ENCODE measurements at regions not wholly inside any gene's neighbourhood (a gene's known extent, or its start where the extent isn't known, plus 50 kb on each side); places are given as distances from the start of the nearest gene placed in this dataset.

GRCh38 chr5:167813389-167813788 is 478.1 kb upstream of the WWC1 start:
- no peak for DNase-seq (ENCODE audit: low spot score)
- 55% methylated on average over 2 of the region's 2 CpGs for WGBS
- no peak overlapping the region for H3K4me3 ChIP-seq (ENCODE audit: low read depth in 1 of 3, low read length in 3 of 3)

GRCh38 chr5:167814040-167814439 is 477.4 kb upstream of the WWC1 start:
- peaks cover 0 to 3% (median 0%) of the 10 kb centered on the region in 4 donors for H3K4me1 ChIP-seq (ENCODE audit: control insufficient read depth in 4 of 4, insufficient read depth in 4 of 4, low read length in 3 of 4)
- no peak overlapping the region for H3K9ac ChIP-seq (ENCODE audit: low read depth in 1 of 2, low read length in 2 of 2)
- no peaks in the 10 kb centered on the region for H3K27me3 ChIP-seq (ENCODE audit: control insufficient read depth in 4 of 4, insufficient read depth in 4 of 4, low read length in 3 of 4)
- 71% methylated on average over 6 of the region's 6 CpGs for WGBS
- no peaks in the 10 kb centered on the region for H3K36me3 ChIP-seq (ENCODE audit: control insufficient read depth in 4 of 4, insufficient read depth in 3 of 4, low read depth in 1 of 4, low read length in 3 of 4)
- H3K27ac ChIP-seq (ENCODE audit: low read depth in 1 of 2, low read length in 2 of 2), result no peak overlapping the region
- H3K9me3 ChIP-seq (ENCODE audit: control insufficient read depth in 4 of 4, low read length in 3 of 4), result peaks cover 0 to under 1% (median 0%) of the 10 kb centered on the region in 4 donors
- H3K4me3 ChIP-seq (ENCODE audit: low read depth in 1 of 3, low read length in 3 of 3), result no peak overlapping the region
- TF ChIP-seq NR2F2 (IDR thresholded peaks at IDR 0.05) (no peak), ZBTB33 (IDR thresholded peaks at IDR 0.05) (no peak), FOXA1 (IDR thresholded peaks at IDR 0.05) (no peak), REST (IDR thresholded peaks at IDR 0.05) (no peak), RXRA (IDR thresholded peaks at IDR 0.05) (no peak), CTCF (IDR thresholded peaks at IDR 0.05; ENCODE audit: low read depth, low read length, missing input control) (no peak), ATF3 (IDR thresholded peaks at IDR 0.05) (no peak), GABPA (IDR thresholded peaks at IDR 0.05 in 1 of 2, conservative IDR thresholded peaks at IDR 0.05 in 1 of 2) (no peak), FOXA2 (IDR thresholded peaks at IDR 0.05) (no peak), TAF1 (conservative IDR thresholded peaks at IDR 0.05) (no peak), YY1 (IDR thresholded peaks at IDR 0.05) (no peak), MAX (IDR thresholded peaks at IDR 0.05) (no peak), JUND (IDR thresholded peaks at IDR 0.05) (no peak), HNF4A (conservative IDR thresholded peaks at IDR 0.05) (no peak), HNF4G (IDR thresholded peaks at IDR 0.05) (no peak), SP1 (IDR thresholded peaks at IDR 0.05) (no peak), EGR1 (IDR thresholded peaks at IDR 0.05; ENCODE audit: low read depth in 2 of 2) (no peak), RAD21 (IDR thresholded peaks at IDR 0.05) (no peak)
- no peak for DNase-seq (ENCODE audit: low spot score)

More at GRCh38 chr5:167813389-167813788, 478.1 kb upstream of the WWC1 start:
- H3K4me1 ChIP-seq (ENCODE audit: control insufficient read depth in 4 of 4, insufficient read depth in 4 of 4, low read length in 3 of 4), result peaks cover 0 to 3% (median 0%) of the 10 kb centered on the region in 4 donors
- H3K9ac ChIP-seq (ENCODE audit: low read depth in 1 of 2, low read length in 2 of 2), result no peak overlapping the region
- H3K27me3 ChIP-seq (ENCODE audit: control insufficient read depth in 4 of 4, insufficient read depth in 4 of 4, low read length in 3 of 4), result no peaks in the 10 kb centered on the region
- no peak for TF ChIP-seq GABPA (IDR thresholded peaks at IDR 0.05 in 1 of 2, conservative IDR thresholded peaks at IDR 0.05 in 1 of 2)
- TF ChIP-seq RAD21 (IDR thresholded peaks at IDR 0.05), result no peak
- H3K36me3 ChIP-seq (ENCODE audit: control insufficient read depth in 4 of 4, insufficient read depth in 3 of 4, low read depth in 1 of 4, low read length in 3 of 4), result no peaks in the 10 kb centered on the region
- H3K9me3 ChIP-seq (ENCODE audit: control insufficient read depth in 4 of 4, low read length in 3 of 4), result peaks cover 0 to 2% (median 0%) of the 10 kb centered on the region in 4 donors
- no peak overlapping the region for H3K27ac ChIP-seq (ENCODE audit: low read depth in 1 of 2, low read length in 2 of 2)

Measured in liver (tissue), 8 donors.